ENCODE measurements at regions not wholly inside any gene's neighbourhood (a gene's known extent, or its start where the extent isn't known, plus 50 kb on each side); places are given as distances from the start of the nearest gene placed in this dataset.

GRCh38 chr12:126204326-126204725 lies 1139.1 kb downstream of the AACS start:
- no peak for TF ChIP-seq CTCF (IDR thresholded peaks at IDR 0.05)
- no peak for TF ChIP-seq POLR2A (IDR thresholded peaks at IDR 0.05)
